NB4 (cell line): ENCODE measurements at regions not wholly inside any gene's neighbourhood (a gene's known extent, or its start where the extent isn't known, plus 50 kb on each side); places are given as distances from the start of the nearest gene placed in this dataset.
A peak's percentile ranks its signal among the peaks of the same experiment; 100 is the strongest.

ENCODE experiments used
- DNase-seq: peaks from one replicate; pipeline ENCODE4 v3.0.0; 2010; ENCODE audit warnings: low read depth
- H3K4me3 ChIP-seq: one replicate; pipeline ENCODE4 v1.5.1; 2011; ENCODE audit warnings: mild to moderate bottlenecking, low read depth, low read length, moderate library complexity
- CTCF ChIP-seq: IDR thresholded peaks from one replicate; pipeline ENCODE4 v1.5.1; 2012; ENCODE audit warnings: low read depth, low read length
- MAX ChIP-seq: IDR thresholded peaks from 2 replicates; pipeline ENCODE4 v1.6.1; 2011; ENCODE audit warnings: low read depth, low read length
- MYC ChIP-seq: IDR thresholded peaks from 2 replicates; pipeline ENCODE4 v1.6.1; 2011; ENCODE audit warnings: low read depth, low read length
- POLR2A ChIP-seq: IDR thresholded peaks from 2 replicates; pipeline ENCODE4 v1.6.1; 2011; ENCODE audit warnings: mild to moderate bottlenecking; ENCODE audit not compliant: insufficient read length; ENCODE audit errors: extremely low read depth

- DNase-seq = no peak
- no peak for TF ChIP-seq CTCF
- no peak for TF ChIP-seq MAX
- no peak for TF ChIP-seq POLR2A
- TF ChIP-seq MYC = no peak
- H3K4me3 ChIP-seq = no peak overlapping the region
Measured at GRCh38 chr2:228665232-228665631, 483.7 kb upstream of the SPHKAP start.

GRCh38 chr2:228658998-228659397 is 477.5 kb upstream of the SPHKAP start:
- no peak for DNase-seq

DNA sequence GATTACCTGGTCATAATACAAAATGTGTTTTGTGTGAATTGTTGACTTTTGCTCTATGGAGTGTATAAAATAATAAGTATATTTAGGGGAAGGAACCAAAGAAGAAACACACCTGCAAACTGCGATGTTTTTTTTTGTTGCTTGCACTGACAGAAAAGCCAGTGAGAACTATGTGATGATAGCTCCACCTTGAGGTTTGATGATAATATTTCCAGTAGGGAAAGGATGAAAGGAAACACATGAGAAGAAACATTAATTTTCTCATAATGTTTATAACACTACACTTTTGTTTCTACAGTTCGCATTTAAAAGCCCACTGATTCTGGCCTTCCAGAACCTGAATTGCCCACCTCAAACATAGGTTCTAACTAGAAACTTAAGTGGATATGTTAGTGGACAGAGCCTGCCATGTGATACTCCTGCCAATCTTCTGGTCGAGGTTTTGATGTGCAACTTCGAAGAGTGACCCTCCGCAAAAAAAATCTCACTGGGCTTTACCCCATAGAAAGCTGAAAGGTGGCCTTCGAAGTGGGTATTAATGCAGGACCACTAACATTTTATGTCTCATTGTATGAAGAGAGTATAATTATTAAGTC is 476.4 kb upstream of the SPHKAP start:
- TF ChIP-seq MYC = no peak
- TF ChIP-seq CTCF = peak; percentile 11
- H3K4me3 ChIP-seq = no peak overlapping the region
- DNase-seq = peak; percentile 43

More at GRCh38 chr2:228658998-228659397, 477.5 kb upstream of the SPHKAP start:
- TF ChIP-seq MAX (no peak), MYC (no peak), POLR2A (no peak), CTCF (no peak)
- H3K4me3 ChIP-seq = no peak overlapping the region

DNA sequence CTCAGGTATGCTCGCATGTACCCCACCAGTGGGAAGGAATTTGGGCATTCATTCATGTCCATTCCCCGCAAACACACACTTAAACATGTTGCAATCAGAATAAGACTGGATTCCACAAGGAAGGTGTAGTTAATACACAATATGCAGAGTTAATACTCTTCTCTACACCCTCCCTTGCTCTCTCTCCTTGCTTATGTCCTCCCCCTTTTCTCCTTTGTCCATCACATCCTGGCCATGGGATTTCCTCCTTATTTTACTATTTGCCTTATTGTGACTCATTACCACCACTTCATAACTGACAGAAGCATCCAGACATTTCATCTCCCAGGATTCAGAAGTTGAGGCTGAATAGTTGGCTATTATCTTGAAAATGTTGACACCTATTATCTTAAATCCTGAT is 473.8 kb upstream of the SPHKAP start:
- TF ChIP-seq MYC = no peak
- no peak for TF ChIP-seq CTCF
- TF ChIP-seq POLR2A = no peak
- TF ChIP-seq MAX = no peak
- H3K4me3 ChIP-seq = no peak overlapping the region
- no peak for DNase-seq

DNA sequence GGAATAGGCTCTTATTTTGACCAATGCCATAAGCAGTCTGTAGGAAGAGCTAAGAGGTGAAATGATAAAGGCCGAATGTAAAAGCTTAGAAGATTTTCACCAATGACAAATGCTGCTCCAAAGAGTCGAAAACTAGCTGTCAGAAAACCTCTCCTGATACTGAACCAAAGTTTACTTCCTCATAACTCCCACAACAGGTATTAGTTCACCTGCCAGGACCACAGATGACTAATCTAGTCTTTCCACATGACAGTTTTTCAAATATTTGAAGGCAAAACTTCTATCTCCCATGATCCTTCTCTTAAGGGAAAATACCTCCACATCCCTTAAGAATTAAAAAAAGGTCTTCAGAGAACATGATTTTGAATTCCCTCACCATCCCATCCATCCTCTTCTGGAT is 473.2 kb upstream of the SPHKAP start:
- no peak overlapping the region for H3K4me3 ChIP-seq
- DNase-seq = no peak
- no peak for TF ChIP-seq CTCF
- no peak for TF ChIP-seq MYC
- TF ChIP-seq MAX = no peak
- TF ChIP-seq POLR2A = no peak

- DNase-seq = no peak
- no peak overlapping the region for H3K4me3 ChIP-seq
- TF ChIP-seq MYC = no peak
- no peak for TF ChIP-seq CTCF
- no peak for TF ChIP-seq MAX
- no peak for TF ChIP-seq POLR2A
Measured at GRCh38 chr2:228653884-228654283, 472.4 kb upstream of the SPHKAP start.
